ENCODE measurements at regions not wholly inside any gene's neighbourhood (a gene's known extent, or its start where the extent isn't known, plus 50 kb on each side); places are given as distances from the start of the nearest gene placed in this dataset.

GRCh38 chr2:129459881-129460280 lies 519.6 kb upstream of the RAB6C start:
- DNase-seq (ENCODE audit: low read depth in 3 of 3) = no peak

- no peak for DNase-seq (ENCODE audit: low read depth in 3 of 3)
Observed at GRCh38 chr2:129460299-129461198, 518.9 kb upstream of the RAB6C start.

GRCh38 chr2:129462349-129462748 lies 517.1 kb upstream of the RAB6C start:
- DNase-seq (ENCODE audit: low read depth in 3 of 3) = no peak

GRCh38 chr2:129462967-129463366 lies 516.5 kb upstream of the RAB6C start:
- DNase-seq (ENCODE audit: low read depth in 3 of 3) = no peak

GRCh38 chr2:129464036-129464435 lies 515.4 kb upstream of the RAB6C start:
- DNase-seq (ENCODE audit: low read depth in 3 of 3) = no peak

GRCh38 chr2:129464631-129465030 lies 514.8 kb upstream of the RAB6C start:
- DNase-seq (ENCODE audit: low read depth in 3 of 3) = no peak

- DNase-seq (ENCODE audit: low read depth in 3 of 3) = no peak
Observed at GRCh38 chr2:129465045-129465444, 514.4 kb upstream of the RAB6C start.

- no peak for DNase-seq (ENCODE audit: low read depth in 3 of 3)
Observed at GRCh38 chr2:129466389-129466788, 513.1 kb upstream of the RAB6C start.

GRCh38 chr2:129467012-129467779 lies 512.3 kb upstream of the RAB6C start:
- no peak for DNase-seq (ENCODE audit: low read depth in 3 of 3)

GRCh38 chr2:129467941-129468340 lies 511.5 kb upstream of the RAB6C start:
- no peak for DNase-seq (ENCODE audit: low read depth in 3 of 3)

- no peak for DNase-seq (ENCODE audit: low read depth in 3 of 3)
Observed at GRCh38 chr2:129468879-129469278, 510.6 kb upstream of the RAB6C start.

- no peak for DNase-seq (ENCODE audit: low read depth in 3 of 3)
Observed at GRCh38 chr2:129469389-129469788, 510.1 kb upstream of the RAB6C start.

- DNase-seq (ENCODE audit: low read depth in 3 of 3) = no peak
Observed at GRCh38 chr2:129469871-129470270, 509.6 kb upstream of the RAB6C start.

- DNase-seq (ENCODE audit: low read depth in 3 of 3) = no peak
Observed at GRCh38 chr2:129478902-129479517, 500.5 kb upstream of the RAB6C start.

GRCh38 chr2:129479892-129480291 lies 499.6 kb upstream of the RAB6C start:
- DNase-seq (ENCODE audit: low read depth in 3 of 3) = no peak

- DNase-seq (ENCODE audit: low read depth in 3 of 3) = no peak
Observed at GRCh38 chr2:129480790-129481189, 498.7 kb upstream of the RAB6C start.

- no peak for DNase-seq (ENCODE audit: low read depth in 3 of 3)
Observed at GRCh38 chr2:129481306-129482219, 497.9 kb upstream of the RAB6C start.

- DNase-seq (ENCODE audit: low read depth in 3 of 3) = no peak
Observed at GRCh38 chr2:129482626-129483025, 496.8 kb upstream of the RAB6C start.

GRCh38 chr2:129483366-129483765 lies 496.1 kb upstream of the RAB6C start:
- no peak for DNase-seq (ENCODE audit: low read depth in 3 of 3)

- no peak for DNase-seq (ENCODE audit: low read depth in 3 of 3)
Observed at GRCh38 chr2:129484999-129485897, 494.2 kb upstream of the RAB6C start.
